CD4-positive, CD25-positive, alpha-beta regulatory T cell (primary cell): ENCODE measurements at regions not wholly inside any gene's neighbourhood (a gene's known extent, or its start where the extent isn't known, plus 50 kb on each side); places are given as distances from the start of the nearest gene placed in this dataset.
"Not testable (repeated sequence)": the region's sequence is repeated elsewhere in the genome, so short reads cannot be mapped to it uniquely, and the experiment has no call there.

Experiments
- ATAC-seq, 2 donors: fragments of 150-1000 bp; cut with Tn5 transposase; one replicate each; pipeline ENCODE4 v1.10.0; 2021; ENCODE audit warnings: low read depth in 2 of 2, moderate number of reproducible peaks in 2 of 2, moderate library complexity in 1 of 2
- DNase-seq, 3 donors: peaks; one replicate each; pipeline versions ENCODE4 v3.0.0 to v3.0.0-alpha.2; 2012 to 2022; ENCODE audit warnings: mixed read lengths in 1 of 3
- H3K27ac ChIP-seq: one replicate; pipeline ENCODE4 v1.7.0; 2013; ENCODE audit warnings: mild to moderate bottlenecking, low read length; ENCODE audit not compliant: insufficient read depth, poor library complexity, severe bottlenecking
- H3K27me3 ChIP-seq: one replicate; pipeline ENCODE4 v1.7.0; 2013; ENCODE audit warnings: low read length; ENCODE audit not compliant: control insufficient read depth, insufficient read depth
- H3K36me3 ChIP-seq: one replicate; pipeline ENCODE4 v1.7.0; 2013; ENCODE audit warnings: mild to moderate bottlenecking, low read length, moderate library complexity; ENCODE audit not compliant: control insufficient read depth, insufficient read depth
- H3K4me1 ChIP-seq: 2 replicates; pipeline ENCODE4 v1.7.0; 2013; ENCODE audit warnings: mild to moderate bottlenecking, low read length; ENCODE audit not compliant: insufficient read depth, control insufficient read depth, poor library complexity, severe bottlenecking
- H3K4me3 ChIP-seq: one replicate; pipeline ENCODE4 v1.7.0; 2013; ENCODE audit warnings: low read depth, mild to moderate bottlenecking, low read length, moderate library complexity
- H3K9me3 ChIP-seq, 2 experiments: 1 replicate in 1 of 2; 2 replicates in 1 of 2; pipeline ENCODE4 v1.7.0; 2013; ENCODE audit warnings: low read length in 2 of 2, mild to moderate bottlenecking in 1 of 2, moderate library complexity in 1 of 2; ENCODE audit not compliant: control insufficient read depth in 2 of 2
- H3K27ac Mint-ChIP-seq, 3 donors: one replicate each; pipeline ENCODE4 v1.8.0; 2020 to 2022; ENCODE audit warnings: mild to moderate bottlenecking in 3 of 3, mixed read lengths in 3 of 3, moderate library complexity in 2 of 3
- H3K27me3 Mint-ChIP-seq: one replicate; pipeline ENCODE4 v1.8.0; 2022; ENCODE audit warnings: mild to moderate bottlenecking, mixed read lengths
- H3K36me3 Mint-ChIP-seq: one replicate; pipeline ENCODE4 v1.8.0; 2020; ENCODE audit warnings: mixed read lengths
- H3K4me1 Mint-ChIP-seq, 4 donors: one replicate each; pipeline ENCODE4 v1.8.0; 2020 to 2022; ENCODE audit warnings: mixed read lengths in 4 of 4, mild to moderate bottlenecking in 1 of 4
- H3K4me3 Mint-ChIP-seq, 4 donors: one replicate each; pipeline ENCODE4 v1.8.0; 2020 to 2022; ENCODE audit warnings: mild to moderate bottlenecking in 4 of 4, mixed read lengths in 4 of 4, moderate library complexity in 3 of 4
- H3K9me3 Mint-ChIP-seq, 7 donors: one replicate each; pipeline ENCODE4 v1.8.0; 2020 to 2022; ENCODE audit warnings: mixed read lengths in 7 of 7, mild to moderate bottlenecking in 3 of 7, moderate library complexity in 2 of 7

DNA sequence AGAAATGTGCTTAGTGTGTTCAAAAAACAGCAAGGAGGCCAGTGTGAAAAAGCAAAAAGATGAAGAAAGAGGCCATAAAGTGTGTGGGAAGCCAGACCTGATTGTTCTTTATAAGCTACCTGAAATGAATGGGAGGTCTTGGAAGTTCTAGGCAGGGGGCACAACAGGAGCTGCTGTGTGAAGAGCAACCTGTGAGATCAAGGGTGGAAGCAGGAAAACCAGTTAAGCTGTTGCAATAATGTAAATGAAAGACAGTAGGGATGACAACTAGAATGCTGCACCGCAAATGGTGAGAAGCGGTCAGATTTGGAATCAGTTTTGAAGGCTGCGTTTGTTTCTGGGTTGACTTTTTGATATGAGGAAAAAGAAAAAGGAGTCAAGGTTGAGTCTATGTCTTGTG, 123.5 kb downstream of the TMEM144 start:
- Histone ChIP-seq H3K36me3 (no peaks in the 10 kb centered on the region), H3K4me3 (no peak overlapping the region), H3K27ac (no peak overlapping the region), H3K27me3 (no peaks in the 10 kb centered on the region), H3K9me3 (no peaks in the 10 kb centered on the region), H3K4me1 (no peaks in the 10 kb centered on the region)
- DNase-seq (no peak), ATAC-seq (no peak)
- no peaks in the 10 kb centered on the region for H3K36me3 Mint-ChIP-seq
- peaks cover 0 to 8% (median 1%) of the 10 kb centered on the region in 7 donors for H3K9me3 Mint-ChIP-seq
- no peaks in the 10 kb centered on the region for H3K27me3 Mint-ChIP-seq
- no peaks in the 10 kb centered on the region for H3K4me1 Mint-ChIP-seq
- no peak overlapping the region for H3K27ac Mint-ChIP-seq
- no peak overlapping the region for H3K4me3 Mint-ChIP-seq

- H3K27me3 Mint-ChIP-seq, result no peaks in the 10 kb centered on the region
- Histone ChIP-seq H3K4me3 (no peak overlapping the region), H3K9me3 (no peaks in the 10 kb centered on the region), H3K27me3 (no peaks in the 10 kb centered on the region), H3K27ac (no peak overlapping the region), H3K36me3 (no peaks in the 10 kb centered on the region), H3K4me1 (no peaks in the 10 kb centered on the region)
- peaks cover 0 to 2% (median 0%) of the 10 kb centered on the region in 7 donors for H3K9me3 Mint-ChIP-seq
- no peak overlapping the region for H3K27ac Mint-ChIP-seq
- no peaks in the 10 kb centered on the region for H3K4me1 Mint-ChIP-seq
- DNase-seq (no peak), ATAC-seq (no peak)
- H3K4me3 Mint-ChIP-seq, result no peak overlapping the region
- no peaks in the 10 kb centered on the region for H3K36me3 Mint-ChIP-seq
Measured at GRCh38 chr4:158341896-158342295, 131.6 kb downstream of the TMEM144 start.

DNA sequence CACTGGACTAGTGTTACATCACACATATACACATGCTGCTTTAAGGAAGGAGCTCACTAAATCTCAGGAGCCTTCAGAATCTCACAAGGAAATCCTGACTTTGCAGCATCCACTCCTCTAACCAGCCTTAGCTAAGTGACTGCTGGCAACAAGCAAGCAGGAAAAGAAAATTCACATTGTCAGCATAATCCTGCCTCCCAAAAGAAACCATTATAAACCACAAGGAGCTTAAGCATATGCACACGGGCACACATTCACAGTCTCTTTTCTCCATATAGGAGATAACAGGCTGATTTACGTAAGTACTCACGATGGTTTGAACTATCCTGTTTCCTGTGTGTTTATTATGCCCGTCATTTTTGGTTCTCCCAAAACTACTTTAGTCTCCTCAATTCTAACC, 136.3 kb downstream of the TMEM144 start:
- Mint-ChIP-seq H3K4me1 (no peaks in the 10 kb centered on the region), H3K27ac (no peak overlapping the region), H3K4me3 (no peak overlapping the region), H3K36me3 (no peaks in the 10 kb centered on the region), H3K27me3 (no peaks in the 10 kb centered on the region), H3K9me3 (peaks cover 0 to under 1% (median 0%) of the 10 kb centered on the region in 7 donors)
- no peaks in the 10 kb centered on the region for H3K4me1 ChIP-seq
- H3K36me3 ChIP-seq, result no peaks in the 10 kb centered on the region
- ATAC-seq (no peak), DNase-seq (no peak)
- no peaks in the 10 kb centered on the region for H3K27me3 ChIP-seq
- no peaks in the 10 kb centered on the region for H3K9me3 ChIP-seq
- no peak overlapping the region for H3K27ac ChIP-seq
- no peak overlapping the region for H3K4me3 ChIP-seq

DNA sequence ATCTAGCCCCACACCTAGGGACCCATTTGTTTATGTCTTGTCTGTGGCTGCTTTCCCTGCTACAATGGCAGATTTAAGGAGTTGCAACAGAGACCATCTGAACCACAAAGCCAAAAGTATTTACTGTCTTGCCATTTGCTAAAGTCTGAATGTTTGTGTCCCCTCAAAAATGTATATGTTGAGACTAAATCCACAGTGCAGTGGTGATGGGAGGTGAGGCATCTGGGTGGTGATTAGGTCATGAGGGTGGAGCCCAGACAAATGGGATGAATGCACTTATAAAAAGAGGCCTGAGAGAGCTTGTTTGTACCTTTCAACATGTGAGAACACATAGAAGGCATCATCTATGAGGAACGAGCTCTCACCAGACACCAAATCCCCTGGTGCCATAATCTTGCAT, 137.3 kb downstream of the TMEM144 start:
- no peak overlapping the region for H3K4me3 ChIP-seq
- H3K4me3 Mint-ChIP-seq, result no peak overlapping the region
- no peaks in the 10 kb centered on the region for H3K27me3 ChIP-seq
- H3K4me1 Mint-ChIP-seq, result no peaks in the 10 kb centered on the region
- peaks cover 0 to 5% (median 0%) of the 10 kb centered on the region in 7 donors for H3K9me3 Mint-ChIP-seq
- H3K4me1 ChIP-seq, result no peaks in the 10 kb centered on the region
- ATAC-seq (no peak), DNase-seq (no peak)
- H3K36me3 ChIP-seq, result no peaks in the 10 kb centered on the region
- no peak overlapping the region for H3K27ac ChIP-seq
- no peaks in the 10 kb centered on the region for H3K27me3 Mint-ChIP-seq
- no peaks in the 10 kb centered on the region for H3K9me3 ChIP-seq
- H3K27ac Mint-ChIP-seq, result no peak overlapping the region
- no peaks in the 10 kb centered on the region for H3K36me3 Mint-ChIP-seq

- Mint-ChIP-seq H3K36me3 (no peaks in the 10 kb centered on the region), H3K4me3 (no peak overlapping the region), H3K4me1 (no peaks in the 10 kb centered on the region), H3K27ac (no peak overlapping the region), H3K9me3 (peaks cover 0 to 5% (median 0%) of the 10 kb centered on the region in 7 donors), H3K27me3 (no peaks in the 10 kb centered on the region)
- no peak for DNase-seq
- H3K9me3 ChIP-seq, result no peaks in the 10 kb centered on the region
- H3K4me1 ChIP-seq, result no peaks in the 10 kb centered on the region
- no peaks in the 10 kb centered on the region for H3K27me3 ChIP-seq
- H3K4me3 ChIP-seq, result no peak overlapping the region
- no peaks in the 10 kb centered on the region for H3K36me3 ChIP-seq
- ATAC-seq, result no peak
- no peak overlapping the region for H3K27ac ChIP-seq
Measured at GRCh38 chr4:158350161-158350560, 139.9 kb downstream of the TMEM144 start.

DNA sequence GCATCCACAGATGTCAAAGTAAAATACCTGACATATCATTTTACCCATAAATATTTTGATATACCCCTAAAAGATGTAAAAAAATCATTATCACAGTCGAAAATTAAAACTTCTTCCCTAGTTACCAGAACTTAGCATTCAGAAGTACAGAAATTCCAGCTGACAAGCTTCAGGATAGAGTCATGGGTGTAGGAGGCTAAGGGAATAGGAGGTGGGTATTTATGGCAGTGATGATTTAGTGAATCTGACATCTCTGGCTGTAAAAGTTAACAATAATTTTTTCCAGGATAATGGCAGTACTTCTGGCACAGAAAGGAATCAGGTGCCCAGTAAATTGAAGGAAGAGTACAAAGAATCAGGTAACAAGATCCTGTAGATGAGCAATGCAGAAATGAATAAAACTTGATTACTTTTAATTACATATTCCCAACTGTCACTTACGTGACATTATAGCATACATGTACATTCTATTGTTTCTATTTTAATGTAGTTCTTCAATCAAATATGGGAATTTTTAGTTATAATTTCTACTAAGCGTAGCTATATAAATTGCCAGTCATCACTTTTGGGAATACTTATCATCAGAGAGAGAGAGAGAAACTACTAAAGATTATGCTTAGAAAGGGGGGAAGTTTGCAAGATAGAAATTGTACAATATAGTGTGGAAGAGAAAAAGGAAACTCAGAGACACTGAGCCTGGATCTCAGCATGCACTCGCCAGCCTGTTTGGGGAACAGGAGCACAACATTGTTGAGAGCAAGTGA, 143.4 kb downstream of the TMEM144 start:
- Mint-ChIP-seq H3K27ac (no peak overlapping the region), H3K36me3 (no peaks in the 10 kb centered on the region), H3K27me3 (no peaks in the 10 kb centered on the region), H3K9me3 (peaks cover 0 to 14% (median 2%) of the 10 kb centered on the region in 7 donors), H3K4me1 (no peaks in the 10 kb centered on the region), H3K4me3 (no peak overlapping the region)
- H3K36me3 ChIP-seq, result no peaks in the 10 kb centered on the region
- H3K4me3 ChIP-seq, result no peak overlapping the region
- H3K27me3 ChIP-seq, result no peaks in the 10 kb centered on the region
- no peaks in the 10 kb centered on the region for H3K9me3 ChIP-seq
- ATAC-seq (no peak), DNase-seq (no peak)
- no peak overlapping the region for H3K27ac ChIP-seq
- no peaks in the 10 kb centered on the region for H3K4me1 ChIP-seq

DNA sequence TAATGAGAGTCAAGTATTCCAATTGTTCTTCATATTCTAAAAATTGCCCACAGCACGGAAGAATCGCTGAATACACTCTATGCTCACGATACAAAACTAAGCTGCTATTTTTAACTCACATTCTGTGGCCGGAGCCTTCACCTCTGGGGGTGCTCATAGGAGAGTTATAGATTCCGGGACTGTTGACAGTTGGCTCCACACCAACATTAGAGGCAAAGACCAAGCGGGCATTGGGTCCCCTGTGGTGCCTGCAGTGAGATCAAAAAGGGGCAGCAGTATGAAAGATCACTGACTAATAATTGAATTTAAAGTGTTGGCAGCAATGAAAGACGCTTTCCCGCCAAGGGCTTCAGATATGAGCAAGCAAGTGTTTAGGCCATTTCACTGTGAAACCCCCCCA, 146.0 kb downstream of the TMEM144 start:
- no peak for ATAC-seq
- Histone ChIP-seq H3K9me3 (no peaks in the 10 kb centered on the region), H3K27me3 (no peaks in the 10 kb centered on the region), H3K27ac (no peak overlapping the region), H3K4me1 (no peaks in the 10 kb centered on the region), H3K36me3 (no peaks in the 10 kb centered on the region), H3K4me3 (no peak overlapping the region)
- H3K27me3 Mint-ChIP-seq, result no peaks in the 10 kb centered on the region
- no peak overlapping the region for H3K27ac Mint-ChIP-seq
- no peak for DNase-seq
- peaks cover 0 to 15% (median 5%) of the 10 kb centered on the region in 7 donors for H3K9me3 Mint-ChIP-seq
- no peaks in the 10 kb centered on the region for H3K36me3 Mint-ChIP-seq
- H3K4me3 Mint-ChIP-seq, result no peak overlapping the region
- no peaks in the 10 kb centered on the region for H3K4me1 Mint-ChIP-seq

DNA sequence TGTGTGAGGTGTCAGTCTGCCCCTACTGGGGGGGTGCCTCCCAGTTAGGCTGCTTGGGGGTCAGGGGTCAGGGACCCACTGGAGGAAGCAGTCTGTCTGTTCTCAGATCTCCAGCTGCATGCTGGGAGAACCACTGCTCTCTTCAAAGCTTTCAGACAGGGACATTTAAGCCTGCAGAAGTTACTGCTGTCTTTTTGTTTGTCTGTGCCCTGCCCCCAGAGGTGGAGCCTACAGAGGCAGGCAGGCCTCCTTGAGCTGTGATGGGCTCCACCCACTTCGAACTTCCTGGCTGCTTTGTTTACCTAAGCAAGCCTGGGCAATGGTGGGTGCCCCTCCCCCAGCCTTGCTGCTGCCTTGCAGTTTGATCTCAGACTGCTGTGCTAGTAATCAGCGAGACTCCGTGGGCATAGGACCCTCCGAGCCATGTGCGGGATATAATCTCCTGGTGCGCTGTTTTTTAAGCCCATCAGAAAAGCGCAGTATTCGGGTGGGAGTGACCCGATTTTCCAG, 153.7 kb upstream of the RXFP1 start:
- not testable (repeated sequence) for H3K27ac Mint-ChIP-seq, ATAC-seq, H3K36me3 Mint-ChIP-seq, H3K4me3 Mint-ChIP-seq, H3K36me3 ChIP-seq, DNase-seq, H3K4me1 ChIP-seq, H3K9me3 ChIP-seq, H3K4me1 Mint-ChIP-seq, H3K27me3 ChIP-seq, H3K4me3 ChIP-seq, H3K27me3 Mint-ChIP-seq, H3K27ac ChIP-seq
- peaks cover 0 to 24% (median 11%) of the 10 kb centered on the region in 7 donors for H3K9me3 Mint-ChIP-seq
